Endothelial cell of umbilical vein (primary cell): ENCODE measurements at regions not wholly inside any gene's neighbourhood (a gene's known extent, or its start where the extent isn't known, plus 50 kb on each side); places are given as distances from the start of the nearest gene placed in this dataset.

Experiments used
- BruUV-seq: library from RNA; stranded (reverse); fragments of 400-500 nt; replicated peaks from 2 replicates; lab custom pipeline; 2021; lab: Mats Ljungman, UMichigan
- CTCF ChIA-PET: fragments of 300-600, 350-600 bp; sonication (Branson Sonifier 250); formaldehyde crosslinking; loops from one replicate; lab custom pipeline; 2021; ENCODE audit warnings: antibody characterized with exemption, inconsistent platforms; lab: Charles Lee
- POLR2A ChIA-PET: fragments of 300-600, 350-600 bp; sonication (Branson Sonifier 250); formaldehyde crosslinking; loops from one replicate; lab custom pipeline; 2021; ENCODE audit warnings: antibody characterized with exemption, inconsistent platforms; lab: Charles Lee
- DNase-seq: peaks from one replicate; pipeline ENCODE4 v3.0.0-alpha.2; 2011; ENCODE audit warnings: low read depth, low spot score
- FAIRE-seq: peaks from 2 replicates; lab custom pipeline; 2011; peaks lifted over from hg19 to GRCh38; lab: Jason Lieb, UNC
- H2AFZ ChIP-seq: 2 replicates; pipeline ENCODE4 v1.6.0; 2012; ENCODE audit warnings: low read depth, low read length, control low read depth, inconsistent platforms
- H3K27ac ChIP-seq: 2 replicates; pipeline ENCODE4 v1.5.1; 2011; ENCODE audit warnings: low read depth, mild to moderate bottlenecking, control low read depth, low read length, moderate library complexity; ENCODE audit not compliant: insufficient read depth
- H3K27me3 ChIP-seq, 2 experiments: 2 replicates each; pipeline versions ENCODE4 v1.6.0 to v1.6.1; 2011; ENCODE audit warnings: low read length in 2 of 2, mixed read lengths in 1 of 2; ENCODE audit not compliant: control insufficient read depth in 2 of 2, insufficient read depth in 2 of 2
- H3K36me3 ChIP-seq, 2 experiments: 2 replicates in 1 of 2; 3 replicates in 1 of 2; pipeline ENCODE4 v1.5.1; 2011; ENCODE audit warnings: low read length in 2 of 2, mild to moderate bottlenecking in 1 of 2, moderate library complexity in 1 of 2; ENCODE audit not compliant: control insufficient read depth in 2 of 2, insufficient read depth in 2 of 2; ENCODE audit errors: extremely low read depth in 1 of 2
- H3K4me1 ChIP-seq: 3 replicates; pipeline ENCODE4 v1.5.1; 2011; ENCODE audit warnings: mild to moderate bottlenecking, low read length; ENCODE audit not compliant: control insufficient read depth, insufficient read depth; ENCODE audit errors: extremely low read depth
- H3K4me2 ChIP-seq: 2 replicates; pipeline ENCODE4 v1.6.1; 2011; ENCODE audit warnings: low read length, control low read depth, mixed read lengths; ENCODE audit not compliant: insufficient read depth
- H3K4me3 ChIP-seq, 3 experiments: fragments of 200-600 bp in 1 of 3; sonication (generic), shearing (Covaris generic) in 1 of 3; replicated peaks in 1 of 3; 2 replicates each; pipeline ENCODE4 v1.5.1; 2011 to 2016; ENCODE audit warnings: control low read depth in 3 of 3, low read length in 3 of 3, mild to moderate bottlenecking in 2 of 3, inconsistent platforms in 1 of 3, low read depth in 1 of 3, moderate library complexity in 1 of 3; ENCODE audit not compliant: insufficient read depth in 1 of 3
- H3K79me2 ChIP-seq: 2 replicates; pipeline ENCODE4 v1.6.0; 2012; ENCODE audit warnings: low read length, inconsistent platforms; ENCODE audit not compliant: control insufficient read depth, insufficient read depth
- H3K9ac ChIP-seq: replicated peaks from 2 replicates; pipeline ENCODE3; 2011; ENCODE audit warnings: low read length, control low read depth; ENCODE audit not compliant: insufficient read depth; ENCODE audit errors: extremely low read depth
- H3K9me1 ChIP-seq: replicated peaks from 3 replicates; pipeline ENCODE4 v1.6.0; 2011; ENCODE audit warnings: mild to moderate bottlenecking, low read length; ENCODE audit not compliant: control insufficient read depth, insufficient read depth; ENCODE audit errors: extremely low read depth
- H3K9me3 ChIP-seq: replicated peaks from 2 replicates; pipeline ENCODE4 v1.5.1; 2012; ENCODE audit warnings: low read length, inconsistent platforms; ENCODE audit not compliant: control insufficient read depth, insufficient read depth
- H4K20me1 ChIP-seq: replicated peaks from 2 replicates; pipeline ENCODE3; 2011; ENCODE audit warnings: mild to moderate bottlenecking, low read length; ENCODE audit not compliant: control insufficient read depth, insufficient read depth; ENCODE audit errors: extremely low read depth
- CTCF ChIP-seq, 2 donors: IDR thresholded peaks; 1 replicate in 1 of 2; 2 replicates in 1 of 2; pipeline ENCODE4 v1.5.1; 2011; ENCODE audit warnings: low read length in 2 of 2, mild to moderate bottlenecking in 2 of 2, moderate library complexity in 2 of 2, control low read depth in 1 of 2, inconsistent platforms in 1 of 2, low read depth in 1 of 2; ENCODE audit not compliant: insufficient read depth in 1 of 2; ENCODE audit errors: extremely low read depth in 1 of 2
- EZH2 ChIP-seq: IDR thresholded peaks from 2 replicates; pipeline ENCODE4 v1.6.1; 2012; ENCODE audit warnings: borderline replicate concordance, low read depth, mild to moderate bottlenecking, moderate library complexity, low read length, inconsistent platforms; ENCODE audit not compliant: severe bottlenecking
- FOS ChIP-seq: IDR thresholded peaks from 2 replicates; pipeline ENCODE4 v1.6.1; 2011; ENCODE audit warnings: mild to moderate bottlenecking, low read length, moderate library complexity, borderline replicate concordance; ENCODE audit not compliant: insufficient read depth
- GATA2 ChIP-seq: IDR thresholded peaks from 2 replicates; pipeline ENCODE4 v1.7.0; 2011; ENCODE audit warnings: low read depth, mild to moderate bottlenecking, moderate library complexity, mixed read lengths, low read length; ENCODE audit not compliant: insufficient read length, insufficient read depth
- JUN ChIP-seq: IDR thresholded peaks from 2 replicates; pipeline ENCODE4 v1.6.1; 2011; ENCODE audit warnings: borderline replicate concordance, low read depth; ENCODE audit not compliant: insufficient read length, insufficient read depth
- MAX ChIP-seq: IDR thresholded peaks from 2 replicates; pipeline ENCODE4 v1.6.1; 2011; ENCODE audit not compliant: insufficient read depth, insufficient read length
- MYC ChIP-seq: IDR thresholded peaks from one replicate; pipeline ENCODE4 v1.6.1; 2011; ENCODE audit warnings: mild to moderate bottlenecking, low read depth, low read length
- POLR2A ChIP-seq: IDR thresholded peaks from 2 replicates; pipeline ENCODE4 v1.6.1; 2012; ENCODE audit warnings: low read depth, mild to moderate bottlenecking, control low read depth, low read length
- POLR2AphosphoS5 ChIP-seq: IDR thresholded peaks from 2 replicates; pipeline ENCODE4 v1.6.1; 2012; ENCODE audit warnings: low read depth, mild to moderate bottlenecking, control low read depth, low read length, moderate library complexity; ENCODE audit not compliant: insufficient read depth
- dilution Hi-C: fragments of 300-500 bp; cut with MboI; formaldehyde crosslinking; loops from one replicate; pipeline ENCODE4 v1.15.0; 2019; ENCODE audit warnings: low sequenced_read_pairs; ENCODE audit not compliant: extremely low pct_ligation_motif_present
- intact Hi-C: fragments of 100-400 bp; cut with micrococcal nuclease; formaldehyde crosslinking; loops from one replicate; pipeline ENCODE4 v1.10.0; 2022

- dilution Hi-C loops (no loop called here), intact Hi-C loops (loop anchor here (2.0 to 5.0 kb wide), 2 partner anchors 46 to 95 kb away; partner anchors contain the start of gene RASD1)
- Histone ChIP-seq H3K27ac (no peak overlapping the region), H4K20me1 (no peaks in the 10 kb centered on the region), H3K9me3 (no peaks in the 10 kb centered on the region), H3K27me3 (no peaks in the 10 kb centered on the region), H3K9me1 (no peaks in the 10 kb centered on the region), H3K4me3 (no peak overlapping the region), H3K36me3 (no peaks in the 10 kb centered on the region), H3K4me2 (no peak overlapping the region), H3K79me2 (no peaks in the 10 kb centered on the region), H3K4me1 (peaks cover 24% of the 10 kb centered on the region), H3K9ac (no peak overlapping the region), H2AFZ (peak overlapping the region; percentile 47)
- TF ChIP-seq GATA2 (no peak), MYC (no peak), JUN (no peak), FOS (no peak), POLR2A (no peak), CTCF (IDR thresholded peaks at IDR 0.05; ENCODE audit: extremely low read depth in 1 of 2, insufficient read depth in 1 of 2, low read depth in 1 of 2, low read length in 2 of 2) (no peak), MAX (no peak), POLR2AphosphoS5 (no peak), EZH2 (no peak)
- ChIA-PET POLR2A (no interaction called here), CTCF (interaction anchor here (1.5 kb wide), 1 partner anchor 14 kb away, joined by 5 read pairs; no protein-coding TSS in a partner anchor)
- FAIRE-seq = peak; percentile 65
- BruUV-seq = no TSS peak
- DNase-seq = no peak
Measured at GRCh38 chr17:17402558-17402957, 74.2 kb upstream of the MED9 start.
